ENCODE measurements at regions not wholly inside any gene's neighbourhood (a gene's known extent, or its start where the extent isn't known, plus 50 kb on each side); places are given as distances from the start of the nearest gene placed in this dataset.

GRCh38 chrX:15930585-15930984 lies 76.0 kb upstream of the AP1S2 start:
- peak; percentile 78 for ATAC-seq
- no peak for TF ChIP-seq ZFP30 (CRISPR knock-in tag; IDR thresholded peaks at IDR 0.05)
- TF ChIP-seq SNAI2 (CRISPR knock-in tag; IDR thresholded peaks at IDR 0.05), result no peak
- no peak for TF ChIP-seq ISL1 (CRISPR knock-in tag; IDR thresholded peaks at IDR 0.05)
- no peak for TF ChIP-seq CSDC2 (CRISPR knock-in tag; IDR thresholded peaks at IDR 0.05)
- TF ChIP-seq ZNF70 (CRISPR knock-in tag; IDR thresholded peaks at IDR 0.05), result no peak
- no peak for TF ChIP-seq ZC3H10 (CRISPR knock-in tag; IDR thresholded peaks at IDR 0.05)
- no peak for TF ChIP-seq POU6F1 (CRISPR knock-in tag; IDR thresholded peaks at IDR 0.05; ENCODE audit: borderline replicate concordance, low read depth)
- TF ChIP-seq TOX (CRISPR knock-in tag; IDR thresholded peaks at IDR 0.05; ENCODE audit: borderline replicate concordance), result no peak
- TF ChIP-seq ZFP3 (CRISPR knock-in tag; IDR thresholded peaks at IDR 0.05), result no peak
- TF ChIP-seq GLIS3 (CRISPR knock-in tag; IDR thresholded peaks at IDR 0.05), result no peak
- no peak for TF ChIP-seq ARNTL (CRISPR knock-in tag; IDR thresholded peaks at IDR 0.05; ENCODE audit: borderline replicate concordance, low read depth)
- no peak for TF ChIP-seq PPARA (CRISPR knock-in tag; IDR thresholded peaks at IDR 0.05; ENCODE audit: borderline replicate concordance)
- TF ChIP-seq PATZ1 (CRISPR knock-in tag; IDR thresholded peaks at IDR 0.05; ENCODE audit: borderline replicate concordance), result no peak
- TF ChIP-seq TCF4 (CRISPR knock-in tag; IDR thresholded peaks at IDR 0.05; ENCODE audit: borderline replicate concordance), result no peak
- no peak for TF ChIP-seq TSHZ2 (CRISPR knock-in tag; IDR thresholded peaks at IDR 0.05)
- TF ChIP-seq OSR1 (CRISPR knock-in tag; IDR thresholded peaks at IDR 0.05), result no peak
- TF ChIP-seq RARB (CRISPR knock-in tag; IDR thresholded peaks at IDR 0.05), result no peak

GRCh38 chrX:15929194-15929593 lies 74.6 kb upstream of the AP1S2 start:
- ATAC-seq, result no peak
- TF ChIP-seq SNAI2 (CRISPR knock-in tag; IDR thresholded peaks at IDR 0.05) (no peak), ESRRG (CRISPR knock-in tag; IDR thresholded peaks at IDR 0.05) (no peak), ARNTL (CRISPR knock-in tag; IDR thresholded peaks at IDR 0.05; ENCODE audit: borderline replicate concordance, low read depth) (no peak), BACH2 (CRISPR knock-in tag; IDR thresholded peaks at IDR 0.05; ENCODE audit: borderline replicate concordance) (no peak), ZNF8 (CRISPR knock-in tag; IDR thresholded peaks at IDR 0.05) (no peak), RARB (CRISPR knock-in tag; IDR thresholded peaks at IDR 0.05) (no peak), TSHZ2 (CRISPR knock-in tag; IDR thresholded peaks at IDR 0.05) (no peak), OSR1 (CRISPR knock-in tag; IDR thresholded peaks at IDR 0.05) (no peak), ZFP3 (CRISPR knock-in tag; IDR thresholded peaks at IDR 0.05) (no peak)

GRCh38 chrX:15926622-15927021 lies 72.0 kb upstream of the AP1S2 start:
- ATAC-seq, result no peak

More at GRCh38 chrX:15926622-15927021, 72.0 kb upstream of the AP1S2 start:
- TF ChIP-seq POU6F1 (CRISPR knock-in tag; IDR thresholded peaks at IDR 0.05; ENCODE audit: borderline replicate concordance, low read depth) (no peak), CSDC2 (CRISPR knock-in tag; IDR thresholded peaks at IDR 0.05) (no peak), TSHZ2 (CRISPR knock-in tag; IDR thresholded peaks at IDR 0.05) (no peak), PPARA (CRISPR knock-in tag; IDR thresholded peaks at IDR 0.05; ENCODE audit: borderline replicate concordance) (no peak), ZNF70 (CRISPR knock-in tag; IDR thresholded peaks at IDR 0.05) (no peak), PATZ1 (CRISPR knock-in tag; IDR thresholded peaks at IDR 0.05; ENCODE audit: borderline replicate concordance) (no peak), SNAI2 (CRISPR knock-in tag; IDR thresholded peaks at IDR 0.05) (no peak), ISL1 (CRISPR knock-in tag; IDR thresholded peaks at IDR 0.05) (no peak), ZFP30 (CRISPR knock-in tag; IDR thresholded peaks at IDR 0.05) (no peak), RARB (CRISPR knock-in tag; IDR thresholded peaks at IDR 0.05) (no peak), TCF4 (CRISPR knock-in tag; IDR thresholded peaks at IDR 0.05; ENCODE audit: borderline replicate concordance) (no peak)
